Adipocyte (in vitro differentiated cells): ENCODE measurements at regions not wholly inside any gene's neighbourhood (a gene's known extent, or its start where the extent isn't known, plus 50 kb on each side); places are given as distances from the start of the nearest gene placed in this dataset.
"Not testable (repeated sequence)": the region's sequence is repeated elsewhere in the genome, so short reads cannot be mapped to it uniquely, and the experiment has no call there.

Source experiments
- DNase-seq: peaks from one replicate; pipeline ENCODE4 v3.0.0-alpha.2; 2015; ENCODE audit warnings: low read depth
- H3K27me3 ChIP-seq: replicated peaks from 2 replicates; pipeline ENCODE4 v1.7.0; 2013; ENCODE audit warnings: mild to moderate bottlenecking, low read length, moderate library complexity; ENCODE audit not compliant: control insufficient read depth, insufficient read depth
- H3K36me3 ChIP-seq: 2 replicates; pipeline ENCODE4 v1.7.0; 2013; ENCODE audit warnings: low read length, mild to moderate bottlenecking, moderate library complexity; ENCODE audit not compliant: control insufficient read depth, insufficient read depth, severe bottlenecking
- H3K4me1 ChIP-seq: 2 replicates; pipeline ENCODE4 v1.7.0; 2013; ENCODE audit warnings: mild to moderate bottlenecking, low read length, moderate library complexity; ENCODE audit not compliant: control insufficient read depth, insufficient read depth
- H3K4me3 ChIP-seq: 2 replicates; pipeline ENCODE4 v1.7.0; 2013; ENCODE audit warnings: mild to moderate bottlenecking, low read length, moderate library complexity
- H3K9ac ChIP-seq: 2 replicates; pipeline ENCODE4 v1.7.0; 2013; ENCODE audit warnings: mild to moderate bottlenecking, low read length, moderate library complexity
- H3K9me3 ChIP-seq: 2 replicates; pipeline ENCODE4 v1.7.0; 2013; ENCODE audit warnings: mild to moderate bottlenecking, low read length, moderate library complexity; ENCODE audit not compliant: control insufficient read depth

DNA sequence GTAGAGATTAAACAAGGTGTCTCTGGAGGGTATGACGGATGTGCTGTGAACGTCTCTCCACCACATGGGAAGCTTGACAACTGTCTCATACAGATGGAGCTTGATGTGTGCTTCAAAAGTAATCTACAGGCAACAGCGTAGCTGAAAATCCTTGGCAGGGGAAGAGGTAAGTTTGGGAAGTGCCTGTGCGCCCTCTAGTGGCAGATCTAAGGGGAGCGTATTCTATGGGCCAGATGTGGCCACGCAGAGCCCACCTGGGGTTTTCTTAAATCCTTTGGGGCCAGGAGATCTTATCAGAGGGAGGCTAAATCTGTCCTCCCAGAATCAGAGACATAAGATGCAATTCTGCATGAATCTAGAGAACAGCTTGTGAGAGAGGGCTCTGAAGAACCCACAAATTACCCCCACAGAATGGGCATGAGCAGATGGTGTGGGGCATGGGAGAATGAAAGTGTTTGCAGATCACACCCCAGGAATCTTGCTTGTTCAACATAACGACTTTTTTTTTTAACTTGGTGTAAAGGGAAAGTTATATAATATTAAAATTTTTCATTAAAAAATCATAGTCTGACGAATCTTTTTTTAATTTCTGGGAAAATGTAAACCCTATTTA is 91.2 kb upstream of the MPP7 start:
- Histone ChIP-seq H3K9me3 (no peaks in the 10 kb centered on the region), H3K27me3 (no peaks in the 10 kb centered on the region), H3K9ac (no peak overlapping the region), H3K36me3 (no peaks in the 10 kb centered on the region), H3K4me3 (no peak overlapping the region), H3K4me1 (no peaks in the 10 kb centered on the region)
- DNase-seq: peak; percentile 83

DNA sequence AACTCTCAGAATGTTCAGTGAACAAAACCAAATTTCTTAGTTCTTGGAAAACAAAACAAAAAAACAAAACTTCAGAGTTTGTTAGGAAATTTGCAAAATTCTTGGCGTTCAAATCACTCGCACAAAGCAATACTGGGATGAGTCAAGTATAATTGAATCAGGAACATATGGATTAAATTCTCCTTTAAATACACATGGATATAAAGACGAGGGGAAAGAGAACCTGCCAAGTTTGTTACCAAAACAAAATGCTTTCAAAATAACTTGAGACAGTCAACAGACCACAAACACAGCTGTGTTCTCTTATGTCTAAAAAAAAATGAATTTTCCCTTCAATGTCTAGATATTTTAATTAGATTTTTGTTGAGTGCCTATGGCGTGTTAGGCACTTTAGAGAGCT is 93.5 kb upstream of the MPP7 start:
- Histone ChIP-seq H3K27me3 (peaks cover 2% of the 10 kb centered on the region), H3K4me3 (no peak overlapping the region), H3K9ac (no peak overlapping the region), H3K9me3 (no peaks in the 10 kb centered on the region), H3K36me3 (no peaks in the 10 kb centered on the region), H3K4me1 (no peaks in the 10 kb centered on the region)
- DNase-seq: peak; percentile 70

DNA sequence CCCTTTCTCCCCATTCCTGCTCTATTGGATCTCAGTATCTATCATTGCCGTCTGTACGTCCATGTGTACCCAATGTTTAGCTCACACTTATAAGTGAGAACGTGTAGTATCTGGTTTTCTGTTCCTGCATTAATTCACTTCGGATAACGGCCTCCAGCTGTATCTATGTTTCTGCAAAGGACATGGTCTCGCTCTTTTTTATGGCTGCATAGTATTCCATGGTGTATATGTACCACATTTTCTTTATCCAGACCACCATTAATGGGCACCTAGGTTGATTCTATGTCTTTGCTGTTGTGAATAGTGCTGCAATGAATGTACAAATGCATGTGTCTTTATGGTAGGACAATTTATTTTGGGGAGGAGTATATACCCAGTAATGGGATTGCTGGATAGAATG is 94.4 kb upstream of the MPP7 start:
- no peak overlapping the region for H3K9ac ChIP-seq
- H3K4me1 ChIP-seq: no peaks in the 10 kb centered on the region
- H3K9me3 ChIP-seq: no peaks in the 10 kb centered on the region
- no peak overlapping the region for H3K4me3 ChIP-seq
- H3K36me3 ChIP-seq: no peaks in the 10 kb centered on the region
- DNase-seq: no peak
- H3K27me3 ChIP-seq: peaks cover 2% of the 10 kb centered on the region

- H3K4me1 ChIP-seq: no peaks in the 10 kb centered on the region
- no peak overlapping the region for H3K4me3 ChIP-seq
- H3K9ac ChIP-seq: no peak overlapping the region
- no peaks in the 10 kb centered on the region for H3K36me3 ChIP-seq
- H3K9me3 ChIP-seq: no peaks in the 10 kb centered on the region
- H3K27me3 ChIP-seq: peaks cover 2% of the 10 kb centered on the region
- DNase-seq: no peak
Observed at GRCh38 chr10:28400176-28400575, 97.3 kb upstream of the MPP7 start.

DNA sequence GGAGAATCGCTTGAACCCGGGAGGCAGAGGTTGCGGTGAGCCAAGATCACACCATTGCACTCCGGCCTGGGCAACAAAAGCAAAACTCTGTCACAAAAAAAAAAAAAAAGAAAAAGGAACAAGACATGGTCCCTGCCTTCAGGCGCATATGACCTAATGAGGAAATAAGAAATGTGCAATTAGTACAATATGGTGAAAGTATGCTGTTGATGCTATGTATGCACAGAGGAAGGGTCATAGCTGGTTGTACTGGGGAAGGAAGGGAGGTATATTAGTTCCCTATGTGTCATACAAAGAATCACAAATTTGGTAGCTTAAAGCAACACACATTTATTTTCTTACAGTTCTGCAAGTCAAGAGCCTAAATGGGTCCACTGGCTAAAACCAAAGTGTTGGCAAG is 97.8 kb upstream of the MPP7 start:
- Histone ChIP-seq H3K36me3 (no peaks in the 10 kb centered on the region), H3K4me3 (no peak overlapping the region), H3K4me1 (no peaks in the 10 kb centered on the region), H3K27me3 (peaks cover 2% of the 10 kb centered on the region), H3K9ac (no peak overlapping the region), H3K9me3 (no peaks in the 10 kb centered on the region)
- no peak for DNase-seq

GRCh38 chr10:28402611-28403073 is 99.8 kb upstream of the MPP7 start:
- not testable (repeated sequence) for DNase-seq, H3K9me3 ChIP-seq, H3K4me3 ChIP-seq, H3K27me3 ChIP-seq, H3K9ac ChIP-seq, H3K4me1 ChIP-seq, H3K36me3 ChIP-seq

DNA sequence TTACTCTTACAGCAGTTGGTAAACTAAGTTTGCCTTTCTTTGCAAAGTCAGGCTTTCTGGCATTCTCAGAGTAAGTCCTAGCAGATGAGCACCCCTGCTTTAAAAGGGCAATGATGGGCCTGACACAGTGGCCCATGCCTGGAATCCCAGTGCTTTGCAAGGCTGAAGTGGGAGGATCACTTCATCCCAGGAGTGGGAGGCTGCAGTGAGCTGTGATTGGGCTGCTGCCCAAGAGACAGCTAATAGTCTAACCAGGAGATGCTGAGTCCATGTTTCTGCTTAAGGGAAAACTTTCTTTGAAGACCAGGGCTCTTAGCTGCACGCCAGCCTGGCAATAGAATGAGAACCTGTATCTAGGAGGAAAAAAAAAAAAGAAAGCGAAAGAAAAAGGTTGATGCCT is 100.2 kb upstream of the MPP7 start:
- H3K4me1 ChIP-seq: no peaks in the 10 kb centered on the region
- H3K27me3 ChIP-seq: peaks cover 6% of the 10 kb centered on the region
- no peaks in the 10 kb centered on the region for H3K9me3 ChIP-seq
- DNase-seq: no peak
- H3K4me3 ChIP-seq: no peak overlapping the region
- H3K9ac ChIP-seq: no peak overlapping the region
- no peaks in the 10 kb centered on the region for H3K36me3 ChIP-seq

DNA sequence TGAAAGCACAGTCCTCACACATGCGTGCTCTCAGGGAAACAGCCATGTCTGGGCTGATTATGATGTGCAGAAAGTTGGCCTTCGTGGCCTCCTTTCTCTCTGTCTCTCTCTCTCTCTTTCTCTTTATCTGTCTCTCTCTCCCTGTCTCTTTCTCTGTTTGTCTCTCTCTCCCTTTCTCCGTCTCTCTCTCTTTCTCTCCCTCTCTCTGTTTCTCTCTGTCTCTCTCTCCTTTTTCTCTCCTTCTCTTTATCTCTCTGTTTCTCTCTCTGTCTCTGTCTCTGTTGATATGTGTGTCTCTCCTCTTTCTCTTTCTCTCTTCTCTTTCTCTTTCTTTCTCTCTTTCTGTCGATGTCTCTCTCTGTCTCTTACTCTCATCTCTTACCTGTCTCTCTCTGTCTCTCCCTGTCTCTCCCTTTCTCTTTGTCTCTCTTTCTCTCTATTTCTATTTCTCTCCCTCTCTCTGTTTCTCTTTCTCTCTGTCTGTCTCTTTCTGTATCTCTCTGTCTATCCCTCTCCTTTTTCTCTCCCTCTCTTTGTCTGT is 105.4 kb upstream of the MPP7 start:
- Histone ChIP-seq H3K27me3 (peaks cover 21% of the 10 kb centered on the region), H3K36me3 (no peaks in the 10 kb centered on the region), H3K9me3 (peaks cover under 1% of the 10 kb centered on the region), H3K4me1 (no peaks in the 10 kb centered on the region), H3K9ac (no peak overlapping the region), H3K4me3 (no peak overlapping the region)
- DNase-seq: no peak

DNA sequence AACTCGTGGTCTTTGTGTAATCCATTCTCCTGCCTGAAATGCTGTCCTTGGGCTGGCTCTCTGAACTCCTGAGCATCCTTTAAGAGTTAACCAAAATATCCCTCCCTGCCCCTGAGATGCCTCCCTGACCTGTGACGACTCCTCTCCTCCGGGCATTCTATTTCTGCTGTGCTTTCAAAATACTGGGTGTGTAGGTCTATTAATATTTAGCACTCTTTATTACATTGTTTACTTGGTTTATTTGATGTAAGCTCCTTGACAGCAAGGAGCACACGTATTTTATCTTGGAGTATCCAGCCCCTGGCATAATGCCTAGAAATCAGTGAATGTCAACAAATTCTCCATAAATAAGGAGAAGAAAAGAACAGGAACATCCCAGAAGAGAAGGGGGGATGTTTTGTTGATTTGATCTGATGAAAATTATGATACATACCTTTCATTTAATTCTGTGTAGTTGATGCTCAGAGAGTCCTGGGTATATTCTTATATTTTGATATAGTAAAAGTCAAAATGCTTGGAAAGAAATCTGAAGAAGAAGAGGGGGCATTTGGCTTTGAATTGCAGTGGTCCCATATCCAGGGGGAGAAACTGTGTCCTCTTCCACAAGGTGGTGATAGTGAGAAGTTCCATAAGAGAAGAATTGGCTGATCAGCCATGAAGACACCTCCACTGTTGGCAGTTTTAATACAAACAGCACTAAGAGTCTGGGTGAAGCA is 107.7 kb upstream of the MPP7 start:
- DNase-seq: no peak
- H3K9me3 ChIP-seq: peaks cover 3% of the 10 kb centered on the region
- peaks cover 21% of the 10 kb centered on the region for H3K27me3 ChIP-seq
- H3K36me3 ChIP-seq: no peaks in the 10 kb centered on the region
- no peak overlapping the region for H3K4me3 ChIP-seq
- no peak overlapping the region for H3K9ac ChIP-seq
- H3K4me1 ChIP-seq: no peaks in the 10 kb centered on the region

GRCh38 chr10:28411136-28411460 is 108.2 kb upstream of the MPP7 start:
- Histone ChIP-seq H3K4me1 (no peaks in the 10 kb centered on the region), H3K27me3 (peaks cover 21% of the 10 kb centered on the region), H3K36me3 (no peaks in the 10 kb centered on the region), H3K9ac (no peak overlapping the region), H3K4me3 (no peak overlapping the region), H3K9me3 (peaks cover 3% of the 10 kb centered on the region)
- DNase-seq: no peak

DNA sequence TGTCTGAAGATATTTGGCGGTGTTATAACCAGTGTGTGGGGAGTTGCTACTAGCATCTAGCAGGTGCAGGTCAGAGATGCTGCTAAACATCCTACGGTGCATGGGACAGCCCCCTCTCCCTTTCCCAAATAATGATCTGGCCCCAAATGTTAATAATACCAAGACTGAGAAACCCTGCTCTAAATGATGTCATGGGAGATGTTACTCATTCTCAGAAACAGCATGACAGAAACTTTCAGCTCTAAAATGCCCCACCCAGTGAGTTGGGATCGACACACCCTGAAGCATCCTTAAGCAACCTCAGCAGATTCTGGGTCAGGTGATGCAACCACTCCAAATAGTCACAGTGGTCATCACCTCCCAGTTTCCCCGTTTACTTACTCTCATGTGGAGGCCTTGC is 108.8 kb upstream of the MPP7 start:
- no peaks in the 10 kb centered on the region for H3K4me1 ChIP-seq
- DNase-seq: no peak

More for the DNA sequence above, 108.8 kb upstream of the MPP7 start:
- Histone ChIP-seq H3K27me3 (peaks cover 21% of the 10 kb centered on the region), H3K36me3 (no peaks in the 10 kb centered on the region), H3K4me3 (no peak overlapping the region), H3K9me3 (peaks cover 3% of the 10 kb centered on the region), H3K9ac (no peak overlapping the region)
